HEK293T (cell line): ENCODE measurements at regions not wholly inside any gene's neighbourhood (a gene's known extent, or its start where the extent isn't known, plus 50 kb on each side); places are given as distances from the start of the nearest gene placed in this dataset.

Source experiments
- BHLHE40 ChIP-seq: fragments of 450-650 bp; IDR thresholded peaks from 2 replicates; pipeline ENCODE4 v1.6.1; 2016; ENCODE audit warnings: mild to moderate bottlenecking, moderate library complexity, borderline replicate concordance
- ELF4 ChIP-seq: fragments of 450-650 bp; IDR thresholded peaks from 2 replicates; pipeline ENCODE4 v1.6.1; 2017; ENCODE audit warnings: antibody characterized with exemption
- FOXA1 ChIP-seq: fragments of 450-650 bp; IDR thresholded peaks from 2 replicates; pipeline ENCODE4 v1.6.1; 2016; ENCODE audit warnings: mild to moderate bottlenecking
- FOXK2 ChIP-seq: fragments of 450-650 bp; IDR thresholded peaks from 2 replicates; pipeline ENCODE4 v1.6.1; 2016; ENCODE audit warnings: mild to moderate bottlenecking
- HDGF ChIP-seq: fragments of 450-650 bp; IDR thresholded peaks from 2 replicates; pipeline ENCODE4 v1.6.1; 2017; ENCODE audit warnings: antibody characterized with exemption, borderline replicate concordance
- PKNOX1 ChIP-seq: fragments of 450-650 bp; IDR thresholded peaks from 2 replicates; pipeline ENCODE4 v1.6.1; 2016
- SP1 ChIP-seq: fragments of 450-650 bp; IDR thresholded peaks from 2 replicates; pipeline ENCODE4 v1.6.1; 2017
- SUZ12 ChIP-seq: fragments of 450-650 bp; IDR thresholded peaks from 2 replicates; pipeline ENCODE4 v1.6.1; 2016; ENCODE audit warnings: mild to moderate bottlenecking
- TARDBP ChIP-seq: fragments of 450-650 bp; IDR thresholded peaks from 2 replicates; pipeline ENCODE4 v1.6.1; 2016
- ZNF384 ChIP-seq: fragments of 450-650 bp; IDR thresholded peaks from 2 replicates; pipeline ENCODE4 v1.6.1; 2016

- TF ChIP-seq BHLHE40: no peak
- TF ChIP-seq PKNOX1: no peak
- no peak for TF ChIP-seq ZNF384
- no peak for TF ChIP-seq FOXA1
- TF ChIP-seq HDGF: no peak
- no peak for TF ChIP-seq ELF4
- TF ChIP-seq FOXK2: no peak
- TF ChIP-seq SP1: no peak
- TF ChIP-seq SUZ12: no peak
- no peak for TF ChIP-seq TARDBP
Observed at GRCh38 chrX:39268207-39268606, 466.9 kb downstream of the MID1IP1 start.
